Fibroblast of lung (primary cell): ENCODE measurements at regions not wholly inside any gene's neighbourhood (a gene's known extent, or its start where the extent isn't known, plus 50 kb on each side); places are given as distances from the start of the nearest gene placed in this dataset.

Source experiments
- DNase-seq, 2 donors: peaks; one replicate each; pipeline versions ENCODE4 v3.0.0 to v3.0.0-alpha.2; 2010; ENCODE audit warnings: low read depth in 2 of 2
- H2AFZ ChIP-seq: 2 replicates; pipeline ENCODE4 v1.5.1; 2012; ENCODE audit warnings: low read length, control low read depth, inconsistent platforms
- H3K27ac ChIP-seq: 2 replicates; pipeline ENCODE4 v1.5.1; 2011; ENCODE audit warnings: low read length, control low read depth; ENCODE audit not compliant: insufficient read depth
- H3K27me3 ChIP-seq: 2 replicates; pipeline ENCODE4 v1.5.1; 2011; ENCODE audit warnings: mild to moderate bottlenecking, low read length; ENCODE audit not compliant: control insufficient read depth, insufficient read depth
- H3K36me3 ChIP-seq: 2 replicates; pipeline ENCODE4 v1.5.1; 2011; ENCODE audit warnings: low read length; ENCODE audit not compliant: control insufficient read depth, insufficient read depth
- H3K4me1 ChIP-seq: 2 replicates; pipeline ENCODE4 v1.5.1; 2011; ENCODE audit warnings: low read length; ENCODE audit not compliant: control insufficient read depth, insufficient read depth; ENCODE audit errors: extremely low read depth
- H3K4me2 ChIP-seq: 2 replicates; pipeline ENCODE4 v1.5.1; 2011; ENCODE audit warnings: low read length, control low read depth; ENCODE audit not compliant: insufficient read depth; ENCODE audit errors: extremely low read depth
- H3K4me3 ChIP-seq, 4 experiments: fragments of 200-600 bp in 1 of 4; sonication (generic) in 1 of 4; replicated peaks in 1 of 4; 2 replicates each; pipeline ENCODE4 v1.5.1; 2011 to 2016; ENCODE audit warnings: low read length in 4 of 4, low read depth in 3 of 4, mild to moderate bottlenecking in 3 of 4, control low read depth in 2 of 4, inconsistent platforms in 1 of 4, mixed read lengths in 1 of 4; ENCODE audit not compliant: insufficient read depth in 1 of 4; ENCODE audit errors: control extremely low read depth in 1 of 4
- H3K79me2 ChIP-seq: 2 replicates; pipeline ENCODE4 v1.5.1; 2012; ENCODE audit warnings: mild to moderate bottlenecking, low read length, inconsistent platforms; ENCODE audit not compliant: control insufficient read depth, insufficient read depth
- H3K9ac ChIP-seq: 2 replicates; pipeline ENCODE4 v1.5.1; 2011; ENCODE audit warnings: mild to moderate bottlenecking, low read length, control low read depth; ENCODE audit not compliant: insufficient read depth
- H3K9me3 ChIP-seq: 2 replicates; pipeline ENCODE4 v1.5.1; 2012; ENCODE audit warnings: low read depth, low read length; ENCODE audit not compliant: control insufficient read depth, insufficient read depth
- H4K20me1 ChIP-seq: 2 replicates; pipeline ENCODE4 v1.5.1; 2011; ENCODE audit warnings: low read length; ENCODE audit not compliant: control insufficient read depth, insufficient read depth; ENCODE audit errors: extremely low read depth
- CTCF ChIP-seq, 2 donors: IDR thresholded peaks in 1 of 2; conservative IDR thresholded peaks in 1 of 2; 1 replicate in 1 of 2; 2 replicates in 1 of 2; pipeline ENCODE4 v1.5.1; 2011 to 2012; ENCODE audit warnings: low read length in 2 of 2, control low read depth in 1 of 2, inconsistent platforms in 1 of 2, low read depth in 1 of 2, mild to moderate bottlenecking in 1 of 2
- EZH2 ChIP-seq: IDR thresholded peaks from 2 replicates; pipeline ENCODE4 v1.5.1; 2012; ENCODE audit warnings: low read length, control low read depth, mild to moderate bottlenecking; ENCODE audit errors: missing control alignments

- no peak for DNase-seq
- Histone ChIP-seq H3K4me2 (no peak overlapping the region), H2AFZ (no peak overlapping the region), H4K20me1 (no peaks in the 10 kb centered on the region), H3K4me1 (no peaks in the 10 kb centered on the region), H3K27ac (no peak overlapping the region), H3K27me3 (no peaks in the 10 kb centered on the region), H3K79me2 (no peaks in the 10 kb centered on the region), H3K36me3 (no peaks in the 10 kb centered on the region), H3K9me3 (no peaks in the 10 kb centered on the region), H3K4me3 (no peak overlapping the region), H3K9ac (no peak overlapping the region)
- no peak for TF ChIP-seq CTCF (conservative IDR thresholded peaks at IDR 0.05 in 1 of 2, IDR thresholded peaks at IDR 0.05 in 1 of 2; ENCODE audit: low read depth in 1 of 2, low read length in 2 of 2)
- no peak for TF ChIP-seq EZH2
These were observed 838.4 kb downstream of the TFAP2A start for GRCh38 chr6:9576521-9576920.

GRCh38 chr6:9566096-9566495, 848.8 kb downstream of the TFAP2A start:
- H3K4me1 ChIP-seq = no peaks in the 10 kb centered on the region
- TF ChIP-seq CTCF (conservative IDR thresholded peaks at IDR 0.05 in 1 of 2, IDR thresholded peaks at IDR 0.05 in 1 of 2; ENCODE audit: low read depth in 1 of 2, low read length in 2 of 2) (no peak), EZH2 (no peak)
- H2AFZ ChIP-seq = no peak overlapping the region
- H3K79me2 ChIP-seq = no peaks in the 10 kb centered on the region
- H3K4me2 ChIP-seq = no peak overlapping the region
- no peaks in the 10 kb centered on the region for H4K20me1 ChIP-seq
- H3K27ac ChIP-seq = no peak overlapping the region
- no peaks in the 10 kb centered on the region for H3K9me3 ChIP-seq
- no peaks in the 10 kb centered on the region for H3K36me3 ChIP-seq
- no peak overlapping the region for H3K9ac ChIP-seq
- DNase-seq = no peak
- no peaks in the 10 kb centered on the region for H3K27me3 ChIP-seq
- no peak overlapping the region for H3K4me3 ChIP-seq

GRCh38 chr6:9564021-9564420, 850.9 kb downstream of the TFAP2A start:
- Histone ChIP-seq H3K9ac (no peak overlapping the region), H3K79me2 (no peaks in the 10 kb centered on the region), H3K27me3 (no peaks in the 10 kb centered on the region), H3K27ac (no peak overlapping the region), H3K36me3 (no peaks in the 10 kb centered on the region), H3K4me2 (no peak overlapping the region), H4K20me1 (no peaks in the 10 kb centered on the region), H3K9me3 (no peaks in the 10 kb centered on the region), H2AFZ (no peak overlapping the region), H3K4me3 (no peak overlapping the region), H3K4me1 (no peaks in the 10 kb centered on the region)
- TF ChIP-seq EZH2 (no peak), CTCF (conservative IDR thresholded peaks at IDR 0.05 in 1 of 2, IDR thresholded peaks at IDR 0.05 in 1 of 2; ENCODE audit: low read depth in 1 of 2, low read length in 2 of 2) (no peak)
- DNase-seq = peak in 1 of 2 donors; percentile 60
